Calu3 (cell line): ENCODE measurements at regions not wholly inside any gene's neighbourhood (a gene's known extent, or its start where the extent isn't known, plus 50 kb on each side); places are given as distances from the start of the nearest gene placed in this dataset.

ENCODE experiments used
- BruUV-seq: library from RNA; stranded (reverse); fragments of 400-500 nt; replicated peaks from 2 replicates; lab custom pipeline; 2021; lab: Mats Ljungman, UMichigan
- CTCF ChIA-PET: fragments of 300-600 bp; sonication (Branson Sonifier 250); formaldehyde crosslinking; loops from one replicate; lab custom pipeline; 2022; ENCODE audit warnings: antibody characterized with exemption; lab: Charles Lee
- DNase-seq: peaks from one replicate; pipeline ENCODE4 v3.0.0; 2022
- H3K27ac Mint-ChIP-seq: one replicate; pipeline ENCODE4 v1.8.0; 2022; ENCODE audit warnings: mixed read lengths; ENCODE audit not compliant: unreplicated experiment
- H3K27me3 Mint-ChIP-seq: one replicate; pipeline ENCODE4 v1.8.0; 2022; ENCODE audit warnings: mixed read lengths; ENCODE audit not compliant: unreplicated experiment
- H3K36me3 Mint-ChIP-seq: one replicate; pipeline ENCODE4 v1.8.0; 2022; ENCODE audit warnings: mild to moderate bottlenecking, moderate library complexity, mixed read lengths; ENCODE audit not compliant: insufficient read depth, unreplicated experiment
- H3K4me1 Mint-ChIP-seq: one replicate; pipeline ENCODE4 v1.8.0; 2022; ENCODE audit warnings: mild to moderate bottlenecking, low read depth, mixed read lengths; ENCODE audit not compliant: unreplicated experiment
- H3K4me3 Mint-ChIP-seq: one replicate; pipeline ENCODE4 v1.8.0; 2022; ENCODE audit warnings: mild to moderate bottlenecking, low read depth, moderate library complexity, mixed read lengths; ENCODE audit not compliant: unreplicated experiment
- H3K9me3 Mint-ChIP-seq: one replicate; pipeline ENCODE4 v1.8.0; 2022; ENCODE audit warnings: low read depth, mixed read lengths; ENCODE audit not compliant: unreplicated experiment
- intact Hi-C: fragments of 100-400 bp; cut with micrococcal nuclease; formaldehyde crosslinking; loops from one replicate; pipeline ENCODE4 v1.10.0; 2022; ENCODE audit not compliant: unreplicated experiment
- TF ChIP-seq, protein P1 (sequence below): fragments of 200-600 bp; IDR thresholded peaks from one replicate; pipeline ENCODE4 v1.8.0; 2022; ENCODE audit warnings: antibody characterized with exemption; ENCODE audit not compliant: unreplicated experiment

DNA sequence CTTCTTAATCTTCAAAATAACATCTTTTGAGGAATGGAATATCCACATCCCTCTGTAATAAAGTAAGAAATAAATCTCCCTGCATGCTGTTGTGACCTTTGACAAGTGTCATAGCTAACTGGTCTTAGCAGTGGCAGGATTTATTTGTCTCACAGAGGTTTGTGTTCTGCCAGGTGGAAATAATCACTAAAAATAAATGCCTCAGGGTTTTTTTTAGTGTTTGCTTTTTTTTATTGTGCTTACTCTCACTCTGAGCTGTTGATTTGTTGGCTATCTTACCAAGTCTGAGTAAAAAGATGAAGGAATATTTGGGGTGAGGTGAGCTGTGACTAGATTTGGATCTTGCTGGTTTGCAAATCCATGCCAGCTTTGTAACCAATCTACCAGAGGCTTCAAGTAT is 285.4 kb downstream of the ALG10B start:
- BruUV-seq = no TSS peak

More for the DNA sequence above, 285.4 kb downstream of the ALG10B start:
- TF ChIP-seq, protein P1, sequence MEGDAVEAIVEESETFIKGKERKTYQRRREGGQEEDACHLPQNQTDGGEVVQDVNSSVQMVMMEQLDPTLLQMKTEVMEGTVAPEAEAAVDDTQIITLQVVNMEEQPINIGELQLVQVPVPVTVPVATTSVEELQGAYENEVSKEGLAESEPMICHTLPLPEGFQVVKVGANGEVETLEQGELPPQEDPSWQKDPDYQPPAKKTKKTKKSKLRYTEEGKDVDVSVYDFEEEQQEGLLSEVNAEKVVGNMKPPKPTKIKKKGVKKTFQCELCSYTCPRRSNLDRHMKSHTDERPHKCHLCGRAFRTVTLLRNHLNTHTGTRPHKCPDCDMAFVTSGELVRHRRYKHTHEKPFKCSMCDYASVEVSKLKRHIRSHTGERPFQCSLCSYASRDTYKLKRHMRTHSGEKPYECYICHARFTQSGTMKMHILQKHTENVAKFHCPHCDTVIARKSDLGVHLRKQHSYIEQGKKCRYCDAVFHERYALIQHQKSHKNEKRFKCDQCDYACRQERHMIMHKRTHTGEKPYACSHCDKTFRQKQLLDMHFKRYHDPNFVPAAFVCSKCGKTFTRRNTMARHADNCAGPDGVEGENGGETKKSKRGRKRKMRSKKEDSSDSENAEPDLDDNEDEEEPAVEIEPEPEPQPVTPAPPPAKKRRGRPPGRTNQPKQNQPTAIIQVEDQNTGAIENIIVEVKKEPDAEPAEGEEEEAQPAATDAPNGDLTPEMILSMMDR = no peak
- intact Hi-C loops = no loop called here
- DNase-seq = no peak
- Mint-ChIP-seq H3K27ac (no peak overlapping the region), H3K4me3 (no peak overlapping the region), H3K4me1 (no peaks in the 10 kb centered on the region), H3K36me3 (no peaks in the 10 kb centered on the region), H3K9me3 (peaks cover 2% of the 10 kb centered on the region), H3K27me3 (no peaks in the 10 kb centered on the region)
- CTCF ChIA-PET = no interaction called here
